ENCODE measurements at regions not wholly inside any gene's neighbourhood (a gene's known extent, or its start where the extent isn't known, plus 50 kb on each side); places are given as distances from the start of the nearest gene placed in this dataset.

GRCh38 chr5:169522851-169523250, 60.7 kb upstream of the SPDL1 start:
- H2BK15ac ChIP-seq (ENCODE audit: low read length) = no peak overlapping the region
- DNase-seq (ENCODE audit: low read depth in 1 of 2, low spot score in 2 of 2) (no peak), FAIRE-seq (no peak)
- ChIA-PET CTCF (ENCODE audit: partially characterized antibody) (no interaction called here), POLR2A (ENCODE audit: partially characterized antibody) (no interaction called here)
- H3K23ac ChIP-seq (ENCODE audit: insufficient read length) = no peak overlapping the region
- H3K23me2 ChIP-seq (ENCODE audit: low read depth, low read length) = 0 out of 2 replicates have a peak, but pooled peaks cover 2% of the 10 kb centered on the region
- H3K9me3 ChIP-seq (ENCODE audit: insufficient read depth in 2 of 2, low read depth in 1 of 2, low read length in 1 of 2) = no peaks in the 10 kb centered on the region; a peak in 1 of 4 replicates
- H2AFZ ChIP-seq (ENCODE audit: low read length) = no peak overlapping the region
- H3K9ac ChIP-seq (replicated peaks in 1 of 4; ENCODE audit: extremely low read depth in 1 of 4, low read depth in 3 of 4, low read length in 3 of 4) = no peak overlapping the region
- H4K20me1 ChIP-seq (replicated peaks in 1 of 2; ENCODE audit: control insufficient read depth in 1 of 2, insufficient read depth in 2 of 2, low read length in 2 of 2) = no peaks in the 10 kb centered on the region
- 90% methylated on average over 3 of the region's 3 CpGs; no CpG with 5 or more reads in 1 of the 2 experiments for WGBS, 2 experiments (ENCODE audit: extremely low coverage in 1 of 2, insufficient coverage in 1 of 2, insufficient read length in 1 of 2, insufficient replicate concordance in 2 of 2, low coverage in 1 of 2, low lambda C conversion rate in 2 of 2, missing lambda C conversion rate in 1 of 2)
- no peak overlapping the region for H3K14ac ChIP-seq (ENCODE audit: insufficient read length)
- no peak overlapping the region for H4K8ac ChIP-seq (ENCODE audit: extremely low read depth, insufficient read depth, low read length)
- no peak overlapping the region for H3K4me3 ChIP-seq (ENCODE audit: extremely low read depth in 1 of 4, insufficient read depth in 2 of 4, low read depth in 3 of 4, low read length in 4 of 4)
- no peak overlapping the region for H2BK20ac ChIP-seq (ENCODE audit: low read length)
- no peaks in the 10 kb centered on the region for H3K79me1 ChIP-seq (ENCODE audit: low read depth, low read length)
- H3K36me3 ChIP-seq (ENCODE audit: control insufficient read depth in 2 of 4, insufficient read depth in 4 of 4, low read length in 3 of 4) = no peaks in the 10 kb centered on the region
- TF ChIP-seq POLR2A (IDR thresholded peaks at IDR 0.05; ENCODE audit: control extremely low read depth in 1 of 2, low read depth in 2 of 2, low read length in 2 of 2) (no peak), SUZ12 (IDR thresholded peaks at IDR 0.05; ENCODE audit: low read length) (no peak), POU5F1 (IDR thresholded peaks at IDR 0.05; ENCODE audit: low read depth, low read length) (no peak)
- no peak overlapping the region for H2BK120ac ChIP-seq (replicated peaks; ENCODE audit: low read depth, low read length)
- H2BK5ac ChIP-seq (ENCODE audit: low read depth, low read length) = no peak overlapping the region
- H3K4me2 ChIP-seq (ENCODE audit: insufficient read depth in 1 of 2, low read depth in 2 of 2, low read length in 2 of 2) = no peak overlapping the region
- H2AK5ac ChIP-seq (ENCODE audit: low read depth, low read length) = no peak overlapping the region
- H3K79me2 ChIP-seq (ENCODE audit: control insufficient read depth in 1 of 2, insufficient read depth in 2 of 2, low read length in 2 of 2) = no peaks in the 10 kb centered on the region
- no peak overlapping the region for H2BK12ac ChIP-seq (ENCODE audit: low read depth, low read length)
- H3K27me3 ChIP-seq (replicated peaks in 1 of 4; ENCODE audit: control insufficient read depth in 3 of 4, extremely low read depth in 1 of 4, insufficient read depth in 3 of 4, low read length in 3 of 4) = no peaks in the 10 kb centered on the region
- H3K4me1 ChIP-seq (replicated peaks in 1 of 4; ENCODE audit: control insufficient read depth in 3 of 4, insufficient read depth in 4 of 4, low read length in 3 of 4) = no peaks in the 10 kb centered on the region; a peak in 1 of 7 replicates
- no peak overlapping the region for H4K91ac ChIP-seq (replicated peaks; ENCODE audit: insufficient read length, low read length)
- H3K56ac ChIP-seq (replicated peaks; ENCODE audit: insufficient read length, low read depth, low read length) = no peak overlapping the region
- H3K4ac ChIP-seq (replicated peaks; ENCODE audit: insufficient read length, low read depth, low read length) = no peak overlapping the region
- H3K18ac ChIP-seq (ENCODE audit: extremely low read depth, low read length) = no peak overlapping the region
- no peak overlapping the region for H4K5ac ChIP-seq (ENCODE audit: insufficient read length, low read depth, low read length)
- no peak overlapping the region for H3K27ac ChIP-seq (ENCODE audit: low read depth, low read length)

Measured in H1 (cell line).